Jurkat, Clone E6-1 (cell line): ENCODE measurements at regions not wholly inside any gene's neighbourhood (a gene's known extent, or its start where the extent isn't known, plus 50 kb on each side); places are given as distances from the start of the nearest gene placed in this dataset.
A peak's percentile ranks its signal among the peaks of the same experiment; 100 is the strongest.
"Not testable (repeated sequence)": the region's sequence is repeated elsewhere in the genome, so short reads cannot be mapped to it uniquely, and the experiment has no call there.

Source experiments
- DNase-seq: peaks from one replicate; pipeline ENCODE4 v3.0.0-alpha.2; 2011; ENCODE audit warnings: low read depth, low spot score
- H3K4me3 ChIP-seq: 2 replicates; pipeline ENCODE4 v1.5.1; 2011; ENCODE audit warnings: mild to moderate bottlenecking, low read length, control low read depth, moderate library complexity

- H3K4me3 ChIP-seq: no peak overlapping the region
- no peak for DNase-seq
These were observed 414.8 kb upstream of the STXBP6 start for GRCh38 chr14:25464772-25465171.

GRCh38 chr14:25464078-25464477 lies 414.1 kb upstream of the STXBP6 start:
- no peak overlapping the region for H3K4me3 ChIP-seq
- no peak for DNase-seq

- no peak for DNase-seq
- no peak overlapping the region for H3K4me3 ChIP-seq
These were observed 413.5 kb upstream of the STXBP6 start for GRCh38 chr14:25463480-25463879.

GRCh38 chr14:25461780-25462179 lies 411.8 kb upstream of the STXBP6 start:
- no peak overlapping the region for H3K4me3 ChIP-seq
- DNase-seq: no peak

- no peak overlapping the region for H3K4me3 ChIP-seq
- DNase-seq: no peak
These were observed 394.4 kb upstream of the STXBP6 start for GRCh38 chr14:25444381-25444780.

GRCh38 chr14:25440382-25440781 lies 390.4 kb upstream of the STXBP6 start:
- DNase-seq, H3K4me3 ChIP-seq: not testable (repeated sequence)

GRCh38 chr14:25436906-25437305 lies 387.0 kb upstream of the STXBP6 start:
- DNase-seq: no peak
- H3K4me3 ChIP-seq: no peak overlapping the region

GRCh38 chr14:25436288-25436875 lies 386.4 kb upstream of the STXBP6 start:
- no peak for DNase-seq
- no peak overlapping the region for H3K4me3 ChIP-seq

- H3K4me3 ChIP-seq: no peak overlapping the region
- peak; percentile 45 for DNase-seq
These were observed 381.5 kb upstream of the STXBP6 start for GRCh38 chr14:25431211-25432076.

- no peak overlapping the region for H3K4me3 ChIP-seq
- DNase-seq: no peak
These were observed 380.9 kb upstream of the STXBP6 start for GRCh38 chr14:25430808-25431207.

GRCh38 chr14:25412998-25413397 lies 363.1 kb upstream of the STXBP6 start:
- H3K4me3 ChIP-seq: no peak overlapping the region
- DNase-seq: no peak

GRCh38 chr14:25411781-25412757 lies 362.1 kb upstream of the STXBP6 start:
- no peak for DNase-seq

GRCh38 chr14:25406818-25407217 lies 356.9 kb upstream of the STXBP6 start:
- DNase-seq: peak; percentile 54
- H3K4me3 ChIP-seq: no peak overlapping the region

More at GRCh38 chr14:25411781-25412757, 362.1 kb upstream of the STXBP6 start:
- no peak overlapping the region for H3K4me3 ChIP-seq

GRCh38 chr14:25400607-25401206 lies 350.8 kb upstream of the STXBP6 start:
- peak; percentile 57 for DNase-seq
- no peak overlapping the region for H3K4me3 ChIP-seq

- H3K4me3 ChIP-seq: no peak overlapping the region
- DNase-seq: no peak
These were observed 346.2 kb upstream of the STXBP6 start for GRCh38 chr14:25396128-25396527.

- H3K4me3 ChIP-seq: no peak overlapping the region
- DNase-seq: no peak
These were observed 344.9 kb upstream of the STXBP6 start for GRCh38 chr14:25394791-25395391.

- H3K4me3 ChIP-seq: no peak overlapping the region
- DNase-seq: no peak
These were observed 344.4 kb upstream of the STXBP6 start for GRCh38 chr14:25394356-25394755.

- DNase-seq: no peak
- no peak overlapping the region for H3K4me3 ChIP-seq
These were observed 340.0 kb upstream of the STXBP6 start for GRCh38 chr14:25389948-25390347.

GRCh38 chr14:25381498-25381897 lies 331.6 kb upstream of the STXBP6 start:
- peak; percentile 20 for DNase-seq
- H3K4me3 ChIP-seq: no peak overlapping the region
